Epithelial cell of esophagus (primary cell): ENCODE measurements at regions not wholly inside any gene's neighbourhood (a gene's known extent, or its start where the extent isn't known, plus 50 kb on each side); places are given as distances from the start of the nearest gene placed in this dataset.

ENCODE experiments used
- DNase-seq: peaks from one replicate; pipeline ENCODE4 v3.0.0; 2010; ENCODE audit warnings: low read depth
- H3K4me3 ChIP-seq: 2 replicates; pipeline ENCODE4 v1.5.1; 2011; ENCODE audit warnings: mild to moderate bottlenecking, low read length, control low read depth
- TF ChIP-seq, protein P1 (sequence below): IDR thresholded peaks from 2 replicates; pipeline ENCODE4 v1.5.1; 2011; ENCODE audit warnings: low read depth, mild to moderate bottlenecking, low read length, control low read depth, inconsistent platforms; ENCODE audit not compliant: insufficient read depth; ENCODE audit errors: missing control alignments

DNA sequence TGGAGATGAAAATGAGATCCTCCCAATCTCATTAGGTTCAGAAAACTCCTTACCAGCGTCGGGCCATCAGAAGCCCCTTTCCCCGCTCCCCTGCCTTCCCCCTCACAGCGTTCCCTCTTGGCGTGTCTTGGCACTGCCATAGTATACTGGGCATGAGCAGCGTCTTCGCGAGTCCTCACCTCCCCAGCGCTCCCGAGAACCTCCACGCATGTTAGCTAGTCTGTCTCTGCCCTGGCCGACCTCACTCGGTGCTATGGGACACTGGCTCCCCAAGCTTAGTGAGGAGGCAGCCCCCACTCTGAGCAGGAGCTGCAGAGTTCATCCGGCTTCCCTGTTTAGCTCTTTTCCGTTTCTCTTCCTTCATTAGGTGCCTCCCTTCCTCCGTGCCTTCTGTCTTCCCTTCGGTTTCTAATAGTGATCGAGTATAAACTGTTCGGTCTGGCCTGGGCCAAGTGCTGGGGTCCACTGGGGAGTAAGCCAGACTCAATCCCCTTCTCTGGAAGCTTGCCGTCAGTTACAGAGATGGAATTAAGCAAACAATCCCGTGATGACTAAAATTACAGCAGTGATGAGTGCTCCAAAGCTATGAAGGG lies 63.8 kb upstream of the OPCML start:
- no peak overlapping the region for H3K4me3 ChIP-seq
- TF ChIP-seq, protein P1, sequence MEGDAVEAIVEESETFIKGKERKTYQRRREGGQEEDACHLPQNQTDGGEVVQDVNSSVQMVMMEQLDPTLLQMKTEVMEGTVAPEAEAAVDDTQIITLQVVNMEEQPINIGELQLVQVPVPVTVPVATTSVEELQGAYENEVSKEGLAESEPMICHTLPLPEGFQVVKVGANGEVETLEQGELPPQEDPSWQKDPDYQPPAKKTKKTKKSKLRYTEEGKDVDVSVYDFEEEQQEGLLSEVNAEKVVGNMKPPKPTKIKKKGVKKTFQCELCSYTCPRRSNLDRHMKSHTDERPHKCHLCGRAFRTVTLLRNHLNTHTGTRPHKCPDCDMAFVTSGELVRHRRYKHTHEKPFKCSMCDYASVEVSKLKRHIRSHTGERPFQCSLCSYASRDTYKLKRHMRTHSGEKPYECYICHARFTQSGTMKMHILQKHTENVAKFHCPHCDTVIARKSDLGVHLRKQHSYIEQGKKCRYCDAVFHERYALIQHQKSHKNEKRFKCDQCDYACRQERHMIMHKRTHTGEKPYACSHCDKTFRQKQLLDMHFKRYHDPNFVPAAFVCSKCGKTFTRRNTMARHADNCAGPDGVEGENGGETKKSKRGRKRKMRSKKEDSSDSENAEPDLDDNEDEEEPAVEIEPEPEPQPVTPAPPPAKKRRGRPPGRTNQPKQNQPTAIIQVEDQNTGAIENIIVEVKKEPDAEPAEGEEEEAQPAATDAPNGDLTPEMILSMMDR: no peak
- no peak for DNase-seq

DNA sequence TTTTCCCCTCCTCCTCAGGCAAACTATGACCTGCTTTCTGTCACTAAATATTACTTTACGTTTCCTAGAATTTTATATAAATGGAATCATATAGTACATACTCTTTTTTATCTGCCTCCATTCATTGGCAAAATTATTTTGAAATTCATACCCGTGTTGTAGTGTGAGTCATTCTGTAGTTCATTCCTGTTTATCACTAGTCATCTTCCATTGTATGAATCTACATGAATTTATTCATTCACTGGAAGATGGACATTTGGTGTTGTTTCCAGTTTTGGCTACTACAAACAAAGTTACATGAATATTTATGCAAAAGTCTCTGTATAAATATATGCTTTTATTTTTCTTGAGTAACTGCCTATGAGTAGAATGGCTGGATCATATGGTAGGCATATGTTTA lies 60.7 kb upstream of the OPCML start:
- no peak for DNase-seq
- H3K4me3 ChIP-seq: no peak overlapping the region
- TF ChIP-seq, protein P1: no peak

DNA sequence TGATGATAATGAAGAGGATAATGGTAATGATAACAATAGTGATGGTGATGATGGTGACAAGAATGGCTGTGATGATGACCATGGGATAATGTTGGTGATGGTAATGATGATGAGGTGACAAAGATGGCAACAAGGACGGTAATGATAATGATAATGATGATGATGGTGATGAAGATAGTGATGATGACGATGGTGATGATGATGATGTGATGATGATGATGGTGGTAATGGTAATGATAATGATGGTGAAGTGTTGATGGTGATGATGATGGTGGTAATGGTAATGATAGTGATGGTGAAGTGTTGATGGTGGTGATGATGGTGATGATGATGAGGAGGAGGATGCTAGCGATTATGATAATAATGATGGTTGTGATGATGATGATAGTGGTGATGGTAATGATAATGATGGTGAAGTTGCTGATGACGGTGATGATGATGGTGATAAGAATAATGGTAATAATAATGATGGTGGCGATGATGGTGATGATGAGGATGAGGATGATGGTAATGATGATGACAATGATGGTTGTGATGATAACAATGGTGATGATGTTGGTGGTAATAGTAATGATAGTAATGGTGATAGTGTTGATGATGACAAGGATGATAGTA lies 54.7 kb upstream of the OPCML start:
- H3K4me3 ChIP-seq: no peak overlapping the region
- DNase-seq: no peak
- TF ChIP-seq, protein P1: no peak

DNA sequence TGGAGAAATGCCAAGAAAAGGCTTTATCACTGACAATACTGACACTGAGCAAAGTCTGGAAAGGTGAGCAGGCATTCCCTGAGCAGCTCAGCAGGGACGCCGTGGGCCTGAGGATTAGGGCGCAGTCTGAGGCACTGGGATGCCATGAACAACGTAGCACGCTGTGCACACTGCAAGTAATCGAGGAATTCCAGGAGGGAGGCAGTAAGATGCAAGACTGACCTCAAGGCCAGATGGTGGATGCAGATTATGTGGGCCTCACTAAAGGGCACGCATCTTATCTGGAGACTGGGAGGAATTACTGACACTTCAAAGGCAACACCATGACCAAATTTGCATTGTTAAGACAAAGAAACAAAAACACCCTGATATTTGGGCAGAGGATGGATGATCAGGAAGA lies 50.4 kb upstream of the OPCML start:
- no peak for DNase-seq
- TF ChIP-seq, protein P1: no peak
- no peak overlapping the region for H3K4me3 ChIP-seq

DNA sequence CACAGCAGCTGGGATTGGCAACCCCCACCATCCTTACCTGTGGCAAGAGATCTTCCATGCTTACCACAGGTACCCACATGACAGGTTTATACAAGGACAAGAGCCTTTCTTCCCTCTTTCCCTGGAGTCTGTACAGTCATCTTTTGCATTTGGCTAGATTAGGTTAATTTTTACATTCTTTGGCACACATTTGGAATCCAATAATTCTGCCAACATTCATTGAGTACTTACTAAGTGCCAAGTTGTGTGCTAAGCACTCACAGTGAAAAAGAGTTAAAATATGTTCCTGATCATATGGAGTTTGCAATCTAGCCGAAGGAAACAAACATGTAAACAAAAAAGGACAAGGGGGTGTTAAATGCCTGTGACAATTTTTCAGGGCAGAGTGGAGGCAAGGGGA lies 50.0 kb upstream of the OPCML start:
- DNase-seq: no peak
- TF ChIP-seq, protein P1: no peak
- no peak overlapping the region for H3K4me3 ChIP-seq
